Right atrium auricular region (tissue), 2 donors: ENCODE measurements at regions not wholly inside any gene's neighbourhood (a gene's known extent, or its start where the extent isn't known, plus 50 kb on each side); places are given as distances from the start of the nearest gene placed in this dataset.

Source experiments
- DNase-seq: peaks from one replicate; pipeline ENCODE4 v3.0.0-alpha.2; 2019; ENCODE audit warnings: low spot score
- H3K27ac ChIP-seq, 2 donors: fragments of 200-600 bp; sonication (generic); 1 replicate in 1 of 2; 2 replicates in 1 of 2; pipeline ENCODE4 v1.5.1; 2016 to 2019
- H3K27me3 ChIP-seq, 2 donors: fragments of 200-600 bp; sonication (generic); one replicate each; pipeline versions ENCODE4 v1.5.1 to v1.6.0; 2017 to 2019
- H3K36me3 ChIP-seq: fragments of 200-600 bp; sonication (generic); one replicate; pipeline ENCODE4 v1.5.1; 2016
- H3K4me1 ChIP-seq, 2 donors: fragments of 200-600 bp; sonication (generic); one replicate each; pipeline versions ENCODE4 v1.5.1 to v1.6.0; 2017 to 2019
- H3K4me3 ChIP-seq, 2 donors: fragments of 200-600 bp; sonication (generic); 1 replicate in 1 of 2; 2 replicates in 1 of 2; pipeline ENCODE4 v1.5.1; 2017 to 2019; ENCODE audit warnings: mild to moderate bottlenecking in 1 of 2, moderate library complexity in 1 of 2
- H3K9me3 ChIP-seq, 2 donors: fragments of 200-600 bp; sonication (generic); one replicate each; pipeline ENCODE4 v1.5.1; 2019
- TF ChIP-seq, protein P1 (sequence below), 2 donors: fragments of 200-600 bp; sonication (generic); IDR thresholded peaks; one replicate each; pipeline ENCODE4 v1.5.1; 2019; ENCODE audit warnings: antibody characterized with exemption in 2 of 2

DNA sequence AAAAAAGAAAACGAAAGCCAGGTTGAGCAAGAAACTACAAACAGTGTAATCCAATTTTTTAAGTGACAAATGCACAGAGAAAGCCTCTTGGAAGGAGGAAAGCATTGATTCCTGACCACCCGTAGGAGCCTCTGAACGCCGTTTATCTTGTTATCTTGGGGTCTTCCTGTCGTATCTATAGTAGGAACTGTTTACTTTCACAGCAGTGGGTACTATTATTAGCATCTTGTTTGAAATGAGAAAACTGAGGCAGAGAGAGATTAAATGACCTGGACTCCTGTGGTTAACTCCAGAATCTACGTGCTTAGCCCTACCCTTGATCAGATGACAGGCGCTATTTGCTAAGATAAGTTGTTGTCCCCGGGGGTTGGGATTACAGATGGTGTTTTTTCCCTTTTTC is 196.7 kb upstream of the FOXF1 start:
- Histone ChIP-seq H3K9me3 (no peaks in the 10 kb centered on the region), H3K27me3 (no peaks in the 10 kb centered on the region), H3K36me3 (no peaks in the 10 kb centered on the region), H3K4me3 (no peak overlapping the region), H3K4me1 (no peaks in the 10 kb centered on the region), H3K27ac (no peak overlapping the region)
- TF ChIP-seq, protein P1, sequence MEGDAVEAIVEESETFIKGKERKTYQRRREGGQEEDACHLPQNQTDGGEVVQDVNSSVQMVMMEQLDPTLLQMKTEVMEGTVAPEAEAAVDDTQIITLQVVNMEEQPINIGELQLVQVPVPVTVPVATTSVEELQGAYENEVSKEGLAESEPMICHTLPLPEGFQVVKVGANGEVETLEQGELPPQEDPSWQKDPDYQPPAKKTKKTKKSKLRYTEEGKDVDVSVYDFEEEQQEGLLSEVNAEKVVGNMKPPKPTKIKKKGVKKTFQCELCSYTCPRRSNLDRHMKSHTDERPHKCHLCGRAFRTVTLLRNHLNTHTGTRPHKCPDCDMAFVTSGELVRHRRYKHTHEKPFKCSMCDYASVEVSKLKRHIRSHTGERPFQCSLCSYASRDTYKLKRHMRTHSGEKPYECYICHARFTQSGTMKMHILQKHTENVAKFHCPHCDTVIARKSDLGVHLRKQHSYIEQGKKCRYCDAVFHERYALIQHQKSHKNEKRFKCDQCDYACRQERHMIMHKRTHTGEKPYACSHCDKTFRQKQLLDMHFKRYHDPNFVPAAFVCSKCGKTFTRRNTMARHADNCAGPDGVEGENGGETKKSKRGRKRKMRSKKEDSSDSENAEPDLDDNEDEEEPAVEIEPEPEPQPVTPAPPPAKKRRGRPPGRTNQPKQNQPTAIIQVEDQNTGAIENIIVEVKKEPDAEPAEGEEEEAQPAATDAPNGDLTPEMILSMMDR (IDR thresholded peaks at IDR 0.05) = no peak
- no peak for DNase-seq

DNA sequence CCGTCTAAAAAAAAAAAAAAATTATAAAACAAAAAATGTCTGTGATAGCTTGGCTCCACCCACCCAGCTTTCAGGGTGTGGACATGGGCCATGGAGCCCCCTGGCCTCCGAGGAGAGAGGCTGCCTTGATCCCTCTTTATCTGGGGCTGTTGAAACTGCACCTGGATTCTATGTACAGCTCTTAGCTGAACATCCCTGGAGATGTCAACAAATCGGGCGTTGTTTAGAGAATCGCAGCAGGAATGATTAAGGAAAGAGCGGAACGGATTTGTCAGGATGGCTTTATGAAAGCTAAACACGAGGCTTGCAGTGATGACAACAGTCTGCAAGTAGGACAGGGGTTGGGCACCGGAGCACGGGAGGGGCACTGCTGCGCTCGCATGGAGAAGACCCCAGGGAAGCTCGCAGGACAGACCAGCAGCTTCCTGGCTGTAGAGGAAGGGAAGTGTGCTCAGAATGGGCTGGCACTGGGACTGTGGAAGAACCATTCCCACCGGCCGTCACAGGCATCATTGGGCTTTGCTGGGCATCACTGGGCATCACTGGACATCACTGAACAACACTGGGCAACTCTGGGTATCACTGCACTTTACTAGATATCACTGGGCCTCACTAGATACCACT is 195.8 kb upstream of the FOXF1 start:
- no peak overlapping the region for H3K4me3 ChIP-seq
- TF ChIP-seq, protein P1 (IDR thresholded peaks at IDR 0.05) = no peak

DNA sequence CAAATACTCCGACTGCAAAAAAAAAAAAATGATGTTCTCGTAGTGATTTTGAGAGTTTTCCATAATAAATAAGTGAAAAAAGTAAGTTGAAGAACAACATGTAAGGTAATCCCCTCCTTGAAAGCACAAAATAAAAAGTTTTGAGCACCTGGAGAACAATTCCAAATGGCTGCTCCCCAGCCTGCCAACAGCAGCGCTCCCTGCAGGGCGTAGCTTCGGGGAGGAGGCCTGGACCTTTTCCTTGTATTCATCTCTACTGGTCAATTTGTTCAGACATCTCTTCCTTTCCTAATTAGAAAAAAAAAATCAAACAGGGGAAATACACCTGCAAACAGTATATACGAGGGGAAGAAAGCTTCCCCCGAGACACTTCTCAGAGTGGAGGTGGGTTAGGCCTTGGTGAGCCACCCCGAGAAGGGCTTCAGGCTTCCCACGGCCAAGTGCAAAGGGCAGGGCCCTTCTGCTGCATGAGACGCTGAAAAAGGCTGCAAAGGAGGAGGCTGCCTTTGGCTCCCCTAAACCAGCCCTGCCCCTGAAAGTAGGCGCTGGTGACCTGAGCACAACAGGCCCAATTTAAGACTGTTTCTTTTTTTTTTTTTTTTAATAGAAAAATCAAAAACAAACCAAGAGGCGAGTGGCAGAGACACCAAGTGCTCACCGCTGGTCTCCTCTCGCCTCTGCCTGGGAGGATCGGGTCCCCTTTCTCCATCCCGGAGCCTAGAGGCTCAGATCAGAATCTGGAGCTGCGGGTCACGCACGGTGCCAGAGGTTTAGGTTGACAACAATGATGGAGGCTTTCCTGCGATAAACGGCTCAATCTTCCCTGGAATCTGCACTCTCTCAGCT is 193.1 kb upstream of the FOXF1 start:
- no peak for DNase-seq
- H3K27ac ChIP-seq = no peak overlapping the region
- H3K9me3 ChIP-seq = no peaks in the 10 kb centered on the region
- H3K4me3 ChIP-seq = no peak overlapping the region
- no peaks in the 10 kb centered on the region for H3K36me3 ChIP-seq
- TF ChIP-seq, protein P1 (IDR thresholded peaks at IDR 0.05) = no peak
- no peaks in the 10 kb centered on the region for H3K27me3 ChIP-seq
- no peaks in the 10 kb centered on the region for H3K4me1 ChIP-seq

More for the DNA sequence above, 195.8 kb upstream of the FOXF1 start:
- no peaks in the 10 kb centered on the region for H3K4me1 ChIP-seq
- H3K9me3 ChIP-seq = no peaks in the 10 kb centered on the region
- no peak for DNase-seq
- no peaks in the 10 kb centered on the region for H3K36me3 ChIP-seq
- H3K27ac ChIP-seq = no peak overlapping the region
- no peaks in the 10 kb centered on the region for H3K27me3 ChIP-seq

DNA sequence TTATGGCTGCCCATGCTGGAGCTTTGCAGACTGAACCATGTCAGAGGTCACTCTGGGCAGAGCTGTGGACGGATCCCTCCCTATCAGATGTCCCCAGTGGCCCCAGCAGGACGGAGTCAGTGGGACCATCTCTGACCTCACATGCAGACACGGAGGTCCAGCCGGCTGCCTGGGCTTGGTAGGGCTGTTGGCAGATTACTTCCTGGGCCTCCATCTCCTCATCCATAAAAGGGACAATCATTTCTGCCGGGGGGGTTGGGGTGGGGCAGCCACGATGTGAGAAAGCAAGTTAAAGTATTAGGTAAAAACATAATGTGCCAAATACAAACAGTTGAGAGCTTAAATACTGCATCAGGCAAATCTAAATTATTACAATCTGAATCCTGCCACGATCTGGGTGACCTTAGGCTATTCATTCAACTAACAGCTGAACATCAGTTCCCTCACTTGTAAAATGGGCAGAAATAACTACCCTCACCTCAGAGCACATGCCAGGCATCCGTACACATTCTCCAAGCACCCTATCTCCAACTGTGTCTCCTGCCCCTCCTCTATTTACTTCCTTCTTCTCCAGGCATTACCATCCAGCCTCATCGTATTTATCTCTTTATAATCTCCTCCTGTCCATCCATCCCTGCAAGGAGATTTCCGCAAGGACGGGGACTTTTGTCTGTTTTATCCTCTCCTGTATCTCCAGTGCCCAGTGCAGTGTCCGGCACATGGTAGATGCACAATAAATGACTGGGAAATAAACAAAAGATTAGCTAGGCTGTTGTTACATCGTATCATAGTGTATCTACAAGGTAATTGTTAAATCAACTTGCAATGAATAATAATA is 192.3 kb upstream of the FOXF1 start:
- TF ChIP-seq, protein P1 (IDR thresholded peaks at IDR 0.05) = no peak
- Histone ChIP-seq H3K4me1 (no peaks in the 10 kb centered on the region), H3K4me3 (no peak overlapping the region), H3K36me3 (no peaks in the 10 kb centered on the region), H3K9me3 (no peaks in the 10 kb centered on the region), H3K27me3 (no peaks in the 10 kb centered on the region), H3K27ac (no peak overlapping the region)
- DNase-seq = no peak

DNA sequence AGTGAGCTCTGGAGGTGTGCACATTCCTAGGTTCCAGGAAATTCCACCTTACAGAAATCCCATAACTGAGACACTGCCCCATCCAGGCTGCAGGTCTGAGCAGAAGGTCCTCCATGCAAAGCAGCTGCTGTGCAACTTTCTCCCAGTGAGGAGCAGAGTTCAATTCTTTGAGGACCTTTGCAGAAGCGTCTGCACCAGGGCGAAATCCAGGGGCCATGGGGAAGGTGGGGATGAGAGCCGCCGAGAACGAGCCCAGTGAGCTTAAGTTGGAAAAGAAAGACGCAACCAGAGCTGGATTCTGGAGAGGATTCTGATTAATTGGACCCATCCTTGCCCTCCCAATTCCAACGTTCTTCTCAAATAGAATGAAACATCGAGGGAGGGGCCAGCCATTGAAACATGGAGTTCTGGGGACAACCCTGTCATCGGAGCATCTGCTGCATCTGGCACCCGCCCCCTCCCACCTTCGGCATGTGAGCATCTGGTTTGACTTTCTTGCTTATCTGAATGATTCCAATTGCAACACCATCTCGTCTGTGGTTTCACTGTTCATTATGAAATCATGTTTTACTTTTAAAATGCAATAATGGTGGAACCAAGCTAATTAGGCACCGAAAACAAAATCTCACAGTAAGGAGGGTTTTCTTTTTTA is 190.6 kb upstream of the FOXF1 start:
- no peaks in the 10 kb centered on the region for H3K4me1 ChIP-seq
- no peaks in the 10 kb centered on the region for H3K36me3 ChIP-seq
- no peaks in the 10 kb centered on the region for H3K27me3 ChIP-seq
- H3K4me3 ChIP-seq = no peak overlapping the region
- H3K9me3 ChIP-seq = no peaks in the 10 kb centered on the region
- DNase-seq = no peak
- no peak overlapping the region for H3K27ac ChIP-seq
- TF ChIP-seq, protein P1 (IDR thresholded peaks at IDR 0.05) = no peak
